Right lobe of liver (tissue), 6 donors: ENCODE measurements at regions not wholly inside any gene's neighbourhood (a gene's known extent, or its start where the extent isn't known, plus 50 kb on each side); places are given as distances from the start of the nearest gene placed in this dataset.
"Not testable (repeated sequence)": the region's sequence is repeated elsewhere in the genome, so short reads cannot be mapped to it uniquely, and the experiment has no call there.

Experiments
- ATAC-seq, 4 donors: fragments of 200-7000 bp; cut with Tn5 transposase; one replicate each; pipeline ENCODE4 v1.9.1; 2020; ENCODE audit warnings: mild to moderate bottlenecking in 4 of 4, moderate library complexity in 4 of 4
- DNase-seq, 3 donors: peaks; one replicate each; pipeline ENCODE4 v3.0.0-alpha.2; 2020
- H3K27ac ChIP-seq, 3 donors: fragments of 200-600 bp; one replicate each; pipeline ENCODE4 v1.8.0; 2022
- H3K27me3 ChIP-seq, 2 donors: fragments of 200-600 bp; one replicate each; pipeline ENCODE4 v1.8.0; 2022
- H3K36me3 ChIP-seq, 4 donors: fragments of 200-600 bp; sonication (generic) in 1 of 4; one replicate each; pipeline versions ENCODE4 v1.5.1 to v1.8.0; 2017 to 2022; ENCODE audit warnings: control low read depth in 1 of 4
- H3K4me1 ChIP-seq, 4 donors: fragments of 200-600 bp; sonication (generic) in 1 of 4; one replicate each; pipeline versions ENCODE4 v1.5.1 to v1.8.0; 2017 to 2022; ENCODE audit warnings: control low read depth in 1 of 4
- H3K4me3 ChIP-seq, 3 donors: fragments of 200-600 bp; one replicate each; pipeline ENCODE4 v1.8.0; 2022
- H3K9me3 ChIP-seq, 4 donors: fragments of 200-600 bp; sonication (generic) in 1 of 4; one replicate each; pipeline versions ENCODE4 v1.5.1 to v1.8.0; 2017 to 2022; ENCODE audit warnings: control low read depth in 1 of 4
- POLR2A ChIP-seq: fragments of 450-650 bp; IDR thresholded peaks from one replicate; pipeline ENCODE4 v1.6.1; 2017; ENCODE audit warnings: antibody characterized with exemption, mild to moderate bottlenecking
- WGBS: methylation state at CpG from one replicate; pipeline ENCODE4 v1.1.6; 2018; ENCODE audit warnings: low coverage, low lambda C conversion rate; ENCODE audit not compliant: insufficient coverage; ENCODE audit errors: missing lambda C conversion rate; 5-methylcytosine and 5-hydroxymethylcytosine counted together
- intact Hi-C, 2 donors: fragments of 100-400 bp; cut with DNase I; formaldehyde crosslinking; loops; one replicate each; pipeline versions ENCODE4 v1.11.2 to v1.14.1; 2022
- TF ChIP-seq, protein P1 (sequence below), 4 donors: fragments of 200-600 bp in 3 of 4; fragments of 450-650 bp in 1 of 4; IDR thresholded peaks; one replicate each; pipeline versions ENCODE4 v1.5.1 to v1.8.0; 2016 to 2022; ENCODE audit warnings: antibody characterized with exemption in 4 of 4, mild to moderate bottlenecking in 2 of 4
- donor health status: DM: no; HTN: yes; CAD: no.
- donor health status: DM: no; HTN: no; CAD: no.
- donor health status: DM: no; HTN: no; CAD: no.
- donor health status: DM: no; HTN: yes; CAD: no.
- donor health status: DM: no; HTN: yes; CAD: no.

DNA sequence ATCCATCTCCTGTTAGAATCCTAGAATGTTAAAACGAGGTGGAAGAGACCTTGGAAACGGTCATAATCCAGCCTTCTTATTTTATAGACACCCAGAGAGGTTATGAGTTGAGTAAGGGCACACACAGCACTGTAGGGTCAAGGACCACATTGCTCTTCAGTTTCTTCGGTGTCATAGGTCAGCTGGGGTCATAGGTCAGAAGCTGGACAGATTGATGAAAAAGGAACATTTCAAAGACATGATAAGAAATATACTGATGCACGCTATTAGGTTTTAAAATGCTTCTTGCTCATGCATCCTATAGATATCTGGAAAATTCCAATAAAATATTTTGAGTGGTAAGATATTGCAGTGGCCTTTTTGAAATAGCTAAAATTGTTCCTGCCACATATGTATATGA is 60.0 kb upstream of the BMS1 start:
- TF ChIP-seq, protein P1, sequence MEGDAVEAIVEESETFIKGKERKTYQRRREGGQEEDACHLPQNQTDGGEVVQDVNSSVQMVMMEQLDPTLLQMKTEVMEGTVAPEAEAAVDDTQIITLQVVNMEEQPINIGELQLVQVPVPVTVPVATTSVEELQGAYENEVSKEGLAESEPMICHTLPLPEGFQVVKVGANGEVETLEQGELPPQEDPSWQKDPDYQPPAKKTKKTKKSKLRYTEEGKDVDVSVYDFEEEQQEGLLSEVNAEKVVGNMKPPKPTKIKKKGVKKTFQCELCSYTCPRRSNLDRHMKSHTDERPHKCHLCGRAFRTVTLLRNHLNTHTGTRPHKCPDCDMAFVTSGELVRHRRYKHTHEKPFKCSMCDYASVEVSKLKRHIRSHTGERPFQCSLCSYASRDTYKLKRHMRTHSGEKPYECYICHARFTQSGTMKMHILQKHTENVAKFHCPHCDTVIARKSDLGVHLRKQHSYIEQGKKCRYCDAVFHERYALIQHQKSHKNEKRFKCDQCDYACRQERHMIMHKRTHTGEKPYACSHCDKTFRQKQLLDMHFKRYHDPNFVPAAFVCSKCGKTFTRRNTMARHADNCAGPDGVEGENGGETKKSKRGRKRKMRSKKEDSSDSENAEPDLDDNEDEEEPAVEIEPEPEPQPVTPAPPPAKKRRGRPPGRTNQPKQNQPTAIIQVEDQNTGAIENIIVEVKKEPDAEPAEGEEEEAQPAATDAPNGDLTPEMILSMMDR (IDR thresholded peaks at IDR 0.05) = no peak
- no peak for TF ChIP-seq POLR2A
- whole genome bisulfite sequencing = 37% methylated on average over 4 of the region's 4 CpGs
- H3K27me3 ChIP-seq = no peaks in the 10 kb centered on the region
- ATAC-seq (no peak), DNase-seq (no peak)
- no peak overlapping the region for H3K27ac ChIP-seq
- no peaks in the 10 kb centered on the region for H3K36me3 ChIP-seq
- H3K9me3 ChIP-seq = no peaks in the 10 kb centered on the region
- no peaks in the 10 kb centered on the region for H3K4me1 ChIP-seq
- no peak overlapping the region for H3K4me3 ChIP-seq
- intact Hi-C loops = no loop called here

DNA sequence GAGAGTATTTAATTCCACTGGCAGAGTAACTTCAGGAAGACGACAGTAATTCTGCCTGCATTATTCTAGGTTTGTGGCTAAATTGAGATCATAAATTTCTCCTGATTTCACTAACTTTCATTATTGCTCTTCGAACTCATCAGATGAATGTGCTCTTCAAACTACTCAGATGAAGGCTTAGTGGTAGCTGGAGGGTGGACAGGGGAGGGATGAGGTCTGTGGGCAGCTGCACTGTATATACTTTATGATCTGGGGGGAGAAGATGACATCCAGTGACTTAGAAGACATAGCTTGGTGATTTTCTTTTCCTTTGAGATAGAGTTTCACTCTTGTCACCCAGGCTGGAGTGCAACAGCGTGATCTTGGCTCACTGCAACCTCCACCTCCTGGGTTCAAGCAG is 59.0 kb upstream of the BMS1 start:
- H3K4me1 ChIP-seq, DNase-seq, intact Hi-C loops, H3K27ac ChIP-seq, H3K27me3 ChIP-seq, H3K4me3 ChIP-seq, H3K36me3 ChIP-seq, ATAC-seq, H3K9me3 ChIP-seq: not testable (repeated sequence)
- 39% methylated on average over 2 of the region's 3 CpGs for WGBS

DNA sequence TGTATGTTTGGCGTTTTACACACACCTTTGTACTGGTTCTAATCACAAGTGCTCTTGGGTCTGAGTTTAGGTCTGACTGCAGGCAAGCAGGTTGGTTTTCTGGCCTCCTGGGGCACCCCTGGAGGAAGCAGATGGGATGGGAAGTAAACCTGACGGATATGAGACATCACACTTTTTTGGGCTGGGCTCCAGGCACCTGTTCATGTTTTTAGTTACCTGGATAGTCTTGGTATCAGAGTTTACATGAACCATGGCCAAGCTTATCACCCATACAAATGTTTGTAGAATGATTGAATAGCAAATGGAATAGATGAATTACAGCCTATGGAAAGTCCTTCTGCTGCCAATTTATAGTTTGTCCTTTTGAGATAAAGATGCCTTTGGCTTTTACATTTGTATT is 57.9 kb upstream of the BMS1 start:
- ATAC-seq, intact Hi-C loops, H3K36me3 ChIP-seq, DNase-seq, H3K27me3 ChIP-seq, H3K9me3 ChIP-seq, H3K4me1 ChIP-seq, H3K27ac ChIP-seq, H3K4me3 ChIP-seq: not testable (repeated sequence)
- 16% methylated on average over 2 of the region's 2 CpGs for WGBS

DNA sequence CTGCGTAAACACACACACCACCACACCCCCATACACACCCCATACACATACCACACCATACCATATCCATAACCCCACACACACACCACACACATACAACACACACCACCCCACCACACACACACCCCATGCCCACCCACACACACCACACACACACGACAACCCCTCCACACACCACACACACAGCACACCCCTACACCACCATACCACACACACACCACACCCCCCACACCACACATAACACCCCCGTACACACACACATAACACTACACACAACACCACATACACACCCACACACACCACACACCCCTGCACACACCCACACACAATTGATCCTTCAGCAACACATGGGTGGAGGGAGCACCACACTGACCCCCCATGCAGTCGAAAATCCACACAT is 50.3 kb upstream of the BMS1 start:
- intact Hi-C loops = no loop called here
- H3K4me1 ChIP-seq = no peaks in the 10 kb centered on the region
- TF ChIP-seq POLR2A = no peak
- TF ChIP-seq, protein P1 (IDR thresholded peaks at IDR 0.05) = no peak
- ATAC-seq (no peak), DNase-seq (no peak)
- H3K27ac ChIP-seq = no peak overlapping the region
- H3K36me3 ChIP-seq = no peaks in the 10 kb centered on the region
- H3K9me3 ChIP-seq = no peaks in the 10 kb centered on the region
- H3K4me3 ChIP-seq = no peak overlapping the region
- H3K27me3 ChIP-seq = no peaks in the 10 kb centered on the region
- 69% methylated on average over 4 of the region's 4 CpGs for WGBS
